ENCODE measurements at regions not wholly inside any gene's neighbourhood (a gene's known extent, or its start where the extent isn't known, plus 50 kb on each side); places are given as distances from the start of the nearest gene placed in this dataset.

- H3K9ac ChIP-seq (ENCODE audit: low read length): no peak overlapping the region
- no peak overlapping the region for H3K27ac ChIP-seq (ENCODE audit: low read length)
- no peak overlapping the region for H3K4me2 ChIP-seq (ENCODE audit: low read depth, low read length, poor library complexity, severe bottlenecking)
- H3K9me2 ChIP-seq (replicated peaks; ENCODE audit: insufficient read depth, low read length): no peaks in the 10 kb centered on the region
- H2AFZ ChIP-seq (ENCODE audit: low read length): no peak overlapping the region
- H3K79me2 ChIP-seq (ENCODE audit: low read length): no peaks in the 10 kb centered on the region
- no peaks in the 10 kb centered on the region for H4K20me1 ChIP-seq (ENCODE audit: insufficient read depth, low read depth, low read length)
- no peaks in the 10 kb centered on the region for H3K4me1 ChIP-seq (ENCODE audit: low read length)
- DNase-seq: no peak
- no peaks in the 10 kb centered on the region for H3K36me3 ChIP-seq (ENCODE audit: insufficient read depth, low read length)
- H3K27me3 ChIP-seq (ENCODE audit: low read length): no peaks in the 10 kb centered on the region
- H3K9me3 ChIP-seq (ENCODE audit: low read length): no peaks in the 10 kb centered on the region
- no peak overlapping the region for H3K4me3 ChIP-seq (ENCODE audit: low read length)
Observed at GRCh38 chr9:106502930-106503329, 360.0 kb upstream of the ZNF462 start.

GRCh38 chr9:106503759-106504158 is 359.2 kb upstream of the ZNF462 start:
- H3K36me3 ChIP-seq (ENCODE audit: insufficient read depth, low read length): no peaks in the 10 kb centered on the region
- H3K4me3 ChIP-seq (ENCODE audit: low read length): no peak overlapping the region

GRCh38 chr9:106526716-106527204 is 336.2 kb upstream of the ZNF462 start:
- H3K36me3 ChIP-seq (ENCODE audit: insufficient read depth, low read length): no peaks in the 10 kb centered on the region
- no peak overlapping the region for H3K9ac ChIP-seq (ENCODE audit: low read length)
- H3K9me3 ChIP-seq (ENCODE audit: low read length): no peaks in the 10 kb centered on the region
- no peaks in the 10 kb centered on the region for H4K20me1 ChIP-seq (ENCODE audit: insufficient read depth, low read depth, low read length)
- no peak for DNase-seq
- H3K27me3 ChIP-seq (ENCODE audit: low read length): no peaks in the 10 kb centered on the region
- H3K4me3 ChIP-seq (ENCODE audit: low read length): no peak overlapping the region
- no peaks in the 10 kb centered on the region for H3K4me1 ChIP-seq (ENCODE audit: low read length)
- H3K9me2 ChIP-seq (replicated peaks; ENCODE audit: insufficient read depth, low read length): no peaks in the 10 kb centered on the region
- H3K79me2 ChIP-seq (ENCODE audit: low read length): no peaks in the 10 kb centered on the region
- no peak overlapping the region for H2AFZ ChIP-seq (ENCODE audit: low read length)
- no peak overlapping the region for H3K4me2 ChIP-seq (ENCODE audit: low read depth, low read length, poor library complexity, severe bottlenecking)
- H3K27ac ChIP-seq (ENCODE audit: low read length): no peak overlapping the region

More at GRCh38 chr9:106503759-106504158, 359.2 kb upstream of the ZNF462 start:
- Histone ChIP-seq H3K27me3 (ENCODE audit: low read length) (no peaks in the 10 kb centered on the region), H3K9me2 (replicated peaks; ENCODE audit: insufficient read depth, low read length) (no peaks in the 10 kb centered on the region), H3K27ac (ENCODE audit: low read length) (no peak overlapping the region), H4K20me1 (ENCODE audit: insufficient read depth, low read depth, low read length) (no peaks in the 10 kb centered on the region), H3K4me2 (ENCODE audit: low read depth, low read length, poor library complexity, severe bottlenecking) (no peak overlapping the region), H2AFZ (ENCODE audit: low read length) (no peak overlapping the region), H3K9me3 (ENCODE audit: low read length) (no peaks in the 10 kb centered on the region), H3K9ac (ENCODE audit: low read length) (no peak overlapping the region), H3K79me2 (ENCODE audit: low read length) (no peaks in the 10 kb centered on the region), H3K4me1 (ENCODE audit: low read length) (no peaks in the 10 kb centered on the region)
- DNase-seq: no peak

GRCh38 chr9:106528158-106528557 is 334.8 kb upstream of the ZNF462 start:
- no peaks in the 10 kb centered on the region for H3K4me1 ChIP-seq (ENCODE audit: low read length)
- H3K9ac ChIP-seq (ENCODE audit: low read length): no peak overlapping the region
- H3K4me3 ChIP-seq (ENCODE audit: low read length): no peak overlapping the region
- DNase-seq: no peak
- H2AFZ ChIP-seq (ENCODE audit: low read length): no peak overlapping the region
- H3K9me2 ChIP-seq (replicated peaks; ENCODE audit: insufficient read depth, low read length): no peaks in the 10 kb centered on the region
- no peaks in the 10 kb centered on the region for H3K9me3 ChIP-seq (ENCODE audit: low read length)
- H3K27me3 ChIP-seq (ENCODE audit: low read length): no peaks in the 10 kb centered on the region
- no peak overlapping the region for H3K27ac ChIP-seq (ENCODE audit: low read length)
- H3K4me2 ChIP-seq (ENCODE audit: low read depth, low read length, poor library complexity, severe bottlenecking): no peak overlapping the region
- H4K20me1 ChIP-seq (ENCODE audit: insufficient read depth, low read depth, low read length): no peaks in the 10 kb centered on the region
- no peaks in the 10 kb centered on the region for H3K36me3 ChIP-seq (ENCODE audit: insufficient read depth, low read length)
- H3K79me2 ChIP-seq (ENCODE audit: low read length): no peaks in the 10 kb centered on the region

GRCh38 chr9:106529616-106530015 is 333.4 kb upstream of the ZNF462 start:
- H3K4me1 ChIP-seq (ENCODE audit: low read length): no peaks in the 10 kb centered on the region
- no peak for DNase-seq
- H3K4me3 ChIP-seq (ENCODE audit: low read length): no peak overlapping the region
- H3K27ac ChIP-seq (ENCODE audit: low read length): no peak overlapping the region
- no peaks in the 10 kb centered on the region for H3K36me3 ChIP-seq (ENCODE audit: insufficient read depth, low read length)
- H3K79me2 ChIP-seq (ENCODE audit: low read length): no peaks in the 10 kb centered on the region
- H2AFZ ChIP-seq (ENCODE audit: low read length): no peak overlapping the region
- H3K9me3 ChIP-seq (ENCODE audit: low read length): no peaks in the 10 kb centered on the region
- no peak overlapping the region for H3K4me2 ChIP-seq (ENCODE audit: low read depth, low read length, poor library complexity, severe bottlenecking)
- H3K9me2 ChIP-seq (replicated peaks; ENCODE audit: insufficient read depth, low read length): no peaks in the 10 kb centered on the region
- H3K27me3 ChIP-seq (ENCODE audit: low read length): no peaks in the 10 kb centered on the region
- no peaks in the 10 kb centered on the region for H4K20me1 ChIP-seq (ENCODE audit: insufficient read depth, low read depth, low read length)
- no peak overlapping the region for H3K9ac ChIP-seq (ENCODE audit: low read length)

- Histone ChIP-seq H3K4me2 (ENCODE audit: low read depth, low read length, poor library complexity, severe bottlenecking) (no peak overlapping the region), H3K27me3 (ENCODE audit: low read length) (no peaks in the 10 kb centered on the region), H3K9me2 (replicated peaks; ENCODE audit: insufficient read depth, low read length) (no peaks in the 10 kb centered on the region), H3K9me3 (ENCODE audit: low read length) (no peaks in the 10 kb centered on the region), H2AFZ (ENCODE audit: low read length) (no peak overlapping the region), H4K20me1 (ENCODE audit: insufficient read depth, low read depth, low read length) (no peaks in the 10 kb centered on the region), H3K27ac (ENCODE audit: low read length) (no peak overlapping the region), H3K4me1 (ENCODE audit: low read length) (no peaks in the 10 kb centered on the region), H3K36me3 (ENCODE audit: insufficient read depth, low read length) (no peaks in the 10 kb centered on the region), H3K9ac (ENCODE audit: low read length) (no peak overlapping the region), H3K4me3 (ENCODE audit: low read length) (no peak overlapping the region), H3K79me2 (ENCODE audit: low read length) (no peaks in the 10 kb centered on the region)
- no peak for DNase-seq
Observed at GRCh38 chr9:106531491-106531890, 331.5 kb upstream of the ZNF462 start.

GRCh38 chr9:106532306-106533015 is 330.5 kb upstream of the ZNF462 start:
- H3K9me3 ChIP-seq (ENCODE audit: low read length): no peaks in the 10 kb centered on the region
- no peak overlapping the region for H3K4me3 ChIP-seq (ENCODE audit: low read length)

GRCh38 chr9:106534800-106535199 is 328.2 kb upstream of the ZNF462 start:
- H3K36me3 ChIP-seq (ENCODE audit: insufficient read depth, low read length): no peaks in the 10 kb centered on the region
- no peaks in the 10 kb centered on the region for H3K79me2 ChIP-seq (ENCODE audit: low read length)
- H3K27me3 ChIP-seq (ENCODE audit: low read length): no peaks in the 10 kb centered on the region
- no peak overlapping the region for H3K4me3 ChIP-seq (ENCODE audit: low read length)
- H3K9me3 ChIP-seq (ENCODE audit: low read length): no peaks in the 10 kb centered on the region
- H3K4me1 ChIP-seq (ENCODE audit: low read length): no peaks in the 10 kb centered on the region
- no peak overlapping the region for H3K4me2 ChIP-seq (ENCODE audit: low read depth, low read length, poor library complexity, severe bottlenecking)
- DNase-seq: no peak
- H3K9me2 ChIP-seq (replicated peaks; ENCODE audit: insufficient read depth, low read length): no peaks in the 10 kb centered on the region
- H2AFZ ChIP-seq (ENCODE audit: low read length): no peak overlapping the region
- H3K9ac ChIP-seq (ENCODE audit: low read length): no peak overlapping the region
- H4K20me1 ChIP-seq (ENCODE audit: insufficient read depth, low read depth, low read length): no peaks in the 10 kb centered on the region
- H3K27ac ChIP-seq (ENCODE audit: low read length): no peak overlapping the region

More at GRCh38 chr9:106532306-106533015, 330.5 kb upstream of the ZNF462 start:
- Histone ChIP-seq H3K4me2 (ENCODE audit: low read depth, low read length, poor library complexity, severe bottlenecking) (no peak overlapping the region), H3K27ac (ENCODE audit: low read length) (no peak overlapping the region), H3K27me3 (ENCODE audit: low read length) (no peaks in the 10 kb centered on the region), H3K79me2 (ENCODE audit: low read length) (no peaks in the 10 kb centered on the region), H3K4me1 (ENCODE audit: low read length) (no peaks in the 10 kb centered on the region), H3K36me3 (ENCODE audit: insufficient read depth, low read length) (no peaks in the 10 kb centered on the region), H4K20me1 (ENCODE audit: insufficient read depth, low read depth, low read length) (no peaks in the 10 kb centered on the region), H2AFZ (ENCODE audit: low read length) (no peak overlapping the region), H3K9ac (ENCODE audit: low read length) (no peak overlapping the region), H3K9me2 (replicated peaks; ENCODE audit: insufficient read depth, low read length) (no peaks in the 10 kb centered on the region)
- no peak for DNase-seq

Data from Karpas-422 (cell line).